CD8-positive, alpha-beta memory T cell (primary cell): ENCODE measurements at regions not wholly inside any gene's neighbourhood (a gene's known extent, or its start where the extent isn't known, plus 50 kb on each side); places are given as distances from the start of the nearest gene placed in this dataset.
"Not testable (repeated sequence)": the region's sequence is repeated elsewhere in the genome, so short reads cannot be mapped to it uniquely, and the experiment has no call there.

ENCODE experiments used
- CTCF ChIA-PET: fragments of 350-600 bp; sonication (Branson Sonifier 250); formaldehyde crosslinking; loops from one replicate; lab custom pipeline; 2021; ENCODE audit warnings: antibody characterized with exemption; lab: Charles Lee
- POLR2A ChIA-PET: fragments of 350-600 bp; sonication (Branson Sonifier 250); formaldehyde crosslinking; loops from one replicate; lab custom pipeline; 2021; ENCODE audit warnings: antibody characterized with exemption; lab: Charles Lee
- DNase-seq, 5 donors: peaks; one replicate each; pipeline versions ENCODE4 v3.0.0 to v3.0.0-alpha.2; 2020 to 2022; ENCODE audit warnings: mixed read lengths in 1 of 5
- H3K27ac ChIP-seq: one replicate; pipeline ENCODE4 v1.7.0; 2013; ENCODE audit warnings: low read depth, mild to moderate bottlenecking, low read length, moderate library complexity
- H3K27me3 ChIP-seq: 2 replicates; pipeline ENCODE4 v1.7.0; 2013; ENCODE audit warnings: low read length, mild to moderate bottlenecking; ENCODE audit not compliant: insufficient read depth, poor library complexity, severe bottlenecking
- H3K36me3 ChIP-seq: 2 replicates; pipeline ENCODE4 v1.7.0; 2013; ENCODE audit warnings: mild to moderate bottlenecking, low read length, moderate library complexity; ENCODE audit not compliant: insufficient read depth
- H3K4me1 ChIP-seq: 2 replicates; pipeline ENCODE4 v1.7.0; 2013; ENCODE audit warnings: mild to moderate bottlenecking, low read length, moderate library complexity; ENCODE audit not compliant: insufficient read depth
- H3K4me3 ChIP-seq: 2 replicates; pipeline ENCODE4 v1.7.0; 2013; ENCODE audit warnings: mild to moderate bottlenecking, low read length
- H3K9me3 ChIP-seq: 2 replicates; pipeline ENCODE4 v1.7.0; 2013; ENCODE audit warnings: mild to moderate bottlenecking, low read length
- H3K27ac Mint-ChIP-seq, 8 donors: one replicate each; pipeline ENCODE4 v1.8.0; 2020 to 2021; ENCODE audit warnings: mixed read lengths in 8 of 8, mild to moderate bottlenecking in 6 of 8, inconsistent platforms in 3 of 8, moderate library complexity in 3 of 8
- H3K27me3 Mint-ChIP-seq, 2 donors: one replicate each; pipeline ENCODE4 v1.8.0; 2020 to 2021; ENCODE audit warnings: mixed read lengths in 2 of 2, mild to moderate bottlenecking in 1 of 2, moderate library complexity in 1 of 2
- H3K36me3 Mint-ChIP-seq, 3 donors: one replicate each; pipeline ENCODE4 v1.8.0; 2020 to 2021; ENCODE audit warnings: mixed read lengths in 3 of 3, inconsistent platforms in 1 of 3, mild to moderate bottlenecking in 1 of 3
- H3K4me1 Mint-ChIP-seq, 3 donors: one replicate each; pipeline ENCODE4 v1.8.0; 2020 to 2021; ENCODE audit warnings: mixed read lengths in 3 of 3, inconsistent platforms in 1 of 3, mild to moderate bottlenecking in 1 of 3
- H3K4me3 Mint-ChIP-seq, 7 donors: one replicate each; pipeline ENCODE4 v1.8.0; 2020 to 2021; ENCODE audit warnings: mixed read lengths in 7 of 7, mild to moderate bottlenecking in 6 of 7, moderate library complexity in 4 of 7, inconsistent platforms in 2 of 7
- H3K9me3 Mint-ChIP-seq, 5 donors: one replicate each; pipeline ENCODE4 v1.8.0; 2020 to 2022; ENCODE audit warnings: mixed read lengths in 5 of 5, mild to moderate bottlenecking in 3 of 5, moderate library complexity in 2 of 5, inconsistent platforms in 1 of 5

DNA sequence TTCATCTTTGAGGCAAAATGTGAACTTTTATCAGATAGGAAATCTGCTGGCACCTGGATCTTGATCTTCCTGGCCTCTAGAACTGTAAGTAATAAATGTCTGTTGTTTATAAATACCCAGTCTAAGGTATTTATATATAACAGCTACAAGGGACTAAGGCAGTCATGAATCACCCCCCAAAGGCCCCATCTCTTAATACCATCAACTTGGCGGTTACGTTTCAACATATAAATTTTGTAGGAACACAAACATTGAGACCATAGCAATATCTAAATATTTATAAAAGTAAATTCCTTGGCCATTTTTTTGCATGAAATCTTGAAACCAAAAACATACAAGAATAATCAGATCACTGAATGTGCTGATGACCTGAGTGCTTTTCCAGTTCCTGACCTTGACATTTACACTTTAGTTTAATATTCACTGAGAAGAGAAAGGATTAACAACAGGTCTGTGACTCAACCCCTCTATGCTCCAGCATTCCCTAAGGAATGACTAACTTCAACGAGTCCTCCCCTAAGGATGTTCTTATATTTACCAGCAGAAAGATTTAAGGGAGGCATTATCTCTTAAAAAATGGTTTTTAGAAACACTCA, 1438.5 kb upstream of the CELF2 start:
- H3K9me3 Mint-ChIP-seq = peaks cover 0 to 10% (median 2%) of the 10 kb centered on the region in 5 donors
- no peak for DNase-seq
- H3K27me3 ChIP-seq = no peaks in the 10 kb centered on the region
- H3K36me3 ChIP-seq = no peaks in the 10 kb centered on the region
- H3K4me3 Mint-ChIP-seq = no peak overlapping the region
- H3K4me1 ChIP-seq = no peaks in the 10 kb centered on the region
- H3K27ac ChIP-seq = no peak overlapping the region
- H3K9me3 ChIP-seq = no peaks in the 10 kb centered on the region
- H3K27ac Mint-ChIP-seq = no peak overlapping the region
- ChIA-PET CTCF (no interaction called here), POLR2A (no interaction called here)
- H3K27me3 Mint-ChIP-seq = no peaks in the 10 kb centered on the region
- H3K4me1 Mint-ChIP-seq = no peaks in the 10 kb centered on the region
- no peak overlapping the region for H3K4me3 ChIP-seq
- H3K36me3 Mint-ChIP-seq = no peaks in the 10 kb centered on the region

DNA sequence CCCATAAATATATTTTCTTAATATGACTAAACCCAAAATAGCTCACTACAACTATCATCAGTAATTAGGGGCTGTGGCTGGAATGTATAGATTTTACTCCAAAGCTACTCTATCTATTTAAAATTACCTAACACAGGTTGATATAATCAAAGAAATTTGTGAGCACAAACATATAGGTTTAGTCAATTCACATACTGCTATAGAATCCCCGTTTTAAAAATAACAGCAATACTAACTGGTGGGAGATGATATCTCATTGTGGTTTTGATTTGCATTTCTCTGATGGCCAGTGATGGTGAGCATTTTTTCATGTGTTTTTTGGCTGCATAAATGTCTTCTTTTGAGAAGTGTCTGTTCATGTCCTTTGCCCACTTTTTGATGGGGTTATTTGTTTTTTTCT, 1434.9 kb upstream of the CELF2 start:
- peaks cover 0 to 14% (median 2%) of the 10 kb centered on the region in 5 donors for H3K9me3 Mint-ChIP-seq
- H3K27ac Mint-ChIP-seq, H3K27ac ChIP-seq, DNase-seq, H3K9me3 ChIP-seq, H3K36me3 Mint-ChIP-seq, CTCF ChIA-PET, H3K27me3 Mint-ChIP-seq, POLR2A ChIA-PET, H3K36me3 ChIP-seq, H3K4me1 Mint-ChIP-seq, H3K4me1 ChIP-seq, H3K27me3 ChIP-seq, H3K4me3 ChIP-seq, H3K4me3 Mint-ChIP-seq: not testable (repeated sequence)

DNA sequence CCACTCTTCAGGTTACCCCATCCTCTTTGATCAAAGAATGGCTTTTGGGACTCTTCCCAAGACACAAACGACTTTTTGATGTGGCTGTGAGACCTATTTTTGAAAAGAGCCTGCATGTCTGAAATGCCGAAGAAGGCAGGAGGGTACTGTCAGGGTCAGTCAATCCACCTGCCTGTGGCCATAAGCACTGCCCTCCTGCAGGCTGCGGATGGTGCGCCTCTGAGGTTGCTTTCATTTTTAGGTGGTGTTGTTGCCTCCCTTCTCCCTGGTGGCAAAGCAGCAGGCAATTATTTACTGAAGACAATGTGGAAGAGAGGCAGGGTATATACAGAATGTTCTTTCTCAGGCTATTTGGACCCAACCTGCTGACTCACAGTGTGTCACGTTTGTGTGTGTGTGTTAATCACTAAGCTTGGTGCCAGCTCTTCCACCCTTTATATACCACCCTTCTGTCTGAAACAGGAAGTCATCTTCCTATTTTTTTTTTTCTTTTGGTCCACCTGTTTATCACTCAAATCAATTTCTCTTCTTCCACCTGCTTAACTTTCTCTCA, 1421.2 kb upstream of the CELF2 start:
- CTCF ChIA-PET = no interaction called here
- Histone ChIP-seq H3K36me3 (no peaks in the 10 kb centered on the region), H3K9me3 (no peaks in the 10 kb centered on the region), H3K4me3 (no peak overlapping the region), H3K4me1 (no peaks in the 10 kb centered on the region), H3K27ac (no peak overlapping the region), H3K27me3 (no peaks in the 10 kb centered on the region)
- H3K4me1 Mint-ChIP-seq = no peaks in the 10 kb centered on the region
- H3K27me3 Mint-ChIP-seq = no peaks in the 10 kb centered on the region
- no peak overlapping the region for H3K4me3 Mint-ChIP-seq
- POLR2A ChIA-PET = no interaction called here
- peaks cover 0 to 5% (median 0%) of the 10 kb centered on the region in 5 donors for H3K9me3 Mint-ChIP-seq
- H3K27ac Mint-ChIP-seq = no peak overlapping the region
- H3K36me3 Mint-ChIP-seq = no peaks in the 10 kb centered on the region
- no peak for DNase-seq

DNA sequence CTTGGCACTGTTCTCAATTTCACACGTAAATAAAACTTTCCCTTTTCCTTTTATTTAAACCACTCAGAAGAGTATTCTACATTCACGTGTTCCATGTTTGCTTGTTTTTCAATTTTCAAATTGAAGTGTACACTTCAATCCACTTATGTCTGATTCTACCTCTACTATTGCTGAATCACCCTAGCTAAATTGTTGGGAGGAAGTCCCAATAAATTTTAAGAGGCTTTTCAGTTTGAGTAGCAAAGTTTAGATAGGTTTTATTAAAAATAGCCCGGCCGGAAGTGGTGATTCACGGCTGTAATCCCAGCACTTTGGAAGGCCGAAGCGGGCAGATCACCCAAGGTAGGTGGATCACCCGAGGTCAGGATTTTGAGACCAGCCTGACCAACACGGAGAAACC, 1414.7 kb upstream of the CELF2 start:
- Mint-ChIP-seq H3K9me3 (peaks cover 0 to 11% (median 2%) of the 10 kb centered on the region in 5 donors), H3K4me1 (no peaks in the 10 kb centered on the region), H3K4me3 (no peak overlapping the region), H3K27ac (no peak overlapping the region), H3K36me3 (no peaks in the 10 kb centered on the region), H3K27me3 (no peaks in the 10 kb centered on the region)
- H3K9me3 ChIP-seq = no peaks in the 10 kb centered on the region
- H3K27me3 ChIP-seq = no peaks in the 10 kb centered on the region
- DNase-seq = no peak
- H3K36me3 ChIP-seq = no peaks in the 10 kb centered on the region
- POLR2A ChIA-PET = no interaction called here
- CTCF ChIA-PET = no interaction called here
- no peak overlapping the region for H3K4me3 ChIP-seq
- H3K4me1 ChIP-seq = no peaks in the 10 kb centered on the region
- H3K27ac ChIP-seq = no peak overlapping the region

DNA sequence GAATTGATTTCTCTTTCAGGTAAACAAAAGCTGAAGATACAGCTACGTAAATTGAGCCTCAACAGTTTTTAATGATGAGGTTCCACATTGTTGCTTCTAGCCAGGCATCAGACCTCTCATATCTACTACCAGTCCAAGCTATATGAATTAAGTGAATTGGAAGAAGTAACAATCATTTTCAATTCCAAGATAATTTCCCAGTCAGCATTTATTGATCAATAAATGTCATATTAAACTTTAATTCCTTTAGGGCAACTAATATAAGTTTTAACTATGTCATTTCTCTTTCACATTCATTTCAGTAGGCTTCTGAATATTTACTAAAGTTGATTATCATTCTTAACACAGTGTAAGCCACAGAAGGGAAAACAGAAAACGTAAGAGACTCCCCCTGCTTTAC, 1413.7 kb upstream of the CELF2 start:
- Histone ChIP-seq H3K27ac (no peak overlapping the region), H3K4me1 (no peaks in the 10 kb centered on the region), H3K27me3 (no peaks in the 10 kb centered on the region), H3K4me3 (no peak overlapping the region), H3K9me3 (no peaks in the 10 kb centered on the region), H3K36me3 (no peaks in the 10 kb centered on the region)
- Mint-ChIP-seq H3K9me3 (peaks cover 0 to 11% (median 2%) of the 10 kb centered on the region in 5 donors), H3K4me1 (no peaks in the 10 kb centered on the region), H3K4me3 (no peak overlapping the region), H3K36me3 (no peaks in the 10 kb centered on the region), H3K27ac (no peak overlapping the region), H3K27me3 (no peaks in the 10 kb centered on the region)
- DNase-seq = no peak
- ChIA-PET POLR2A (no interaction called here), CTCF (no interaction called here)

DNA sequence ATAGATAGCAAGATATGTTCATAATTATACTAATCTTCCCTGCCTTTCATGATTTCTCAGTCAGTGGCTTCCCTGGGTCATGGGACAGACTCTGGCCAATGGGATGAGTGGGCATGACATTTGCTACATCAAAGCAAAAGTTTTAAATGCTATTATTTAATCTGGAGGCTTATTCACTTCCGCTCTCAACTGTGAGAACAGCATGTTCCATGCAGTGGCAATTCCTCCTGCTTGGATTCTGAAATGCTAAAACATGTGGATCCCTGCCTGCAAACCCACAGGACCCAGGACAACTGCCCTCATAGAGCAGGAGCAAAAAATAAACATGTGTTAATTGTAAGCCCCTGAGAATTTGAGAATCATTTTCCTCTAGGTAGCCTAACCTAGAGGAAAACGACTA, 1412.4 kb upstream of the CELF2 start:
- Histone ChIP-seq H3K36me3 (no peaks in the 10 kb centered on the region), H3K4me1 (no peaks in the 10 kb centered on the region), H3K27me3 (no peaks in the 10 kb centered on the region), H3K9me3 (no peaks in the 10 kb centered on the region), H3K4me3 (no peak overlapping the region), H3K27ac (no peak overlapping the region)
- H3K9me3 Mint-ChIP-seq = peaks cover 0 to 11% (median 2%) of the 10 kb centered on the region in 5 donors
- no peaks in the 10 kb centered on the region for H3K36me3 Mint-ChIP-seq
- H3K27ac Mint-ChIP-seq = no peak overlapping the region
- H3K4me3 Mint-ChIP-seq = no peak overlapping the region
- no peaks in the 10 kb centered on the region for H3K27me3 Mint-ChIP-seq
- no peak for DNase-seq
- ChIA-PET POLR2A (no interaction called here), CTCF (no interaction called here)
- H3K4me1 Mint-ChIP-seq = no peaks in the 10 kb centered on the region

DNA sequence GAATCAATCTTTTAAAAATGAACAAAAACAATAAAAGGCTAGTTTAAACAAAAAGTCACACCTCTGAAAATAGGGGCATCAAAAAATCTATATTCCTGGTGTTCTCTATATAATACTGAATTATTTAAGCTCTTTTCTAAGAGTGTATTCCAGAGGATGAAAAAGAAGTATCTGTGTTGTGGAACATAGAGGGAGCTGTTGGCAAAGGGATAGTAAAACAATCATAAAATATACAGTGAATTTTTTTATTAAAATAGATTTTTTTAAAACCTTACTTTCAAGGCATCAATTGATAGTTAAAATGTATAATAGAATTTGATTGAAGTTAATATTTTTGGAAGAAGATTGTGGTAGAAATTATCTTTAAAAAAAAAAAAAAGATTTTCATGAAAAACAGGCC, 1409.1 kb upstream of the CELF2 start:
- Histone ChIP-seq H3K36me3 (no peaks in the 10 kb centered on the region), H3K27me3 (no peaks in the 10 kb centered on the region), H3K4me1 (no peaks in the 10 kb centered on the region), H3K27ac (no peak overlapping the region), H3K9me3 (no peaks in the 10 kb centered on the region), H3K4me3 (no peak overlapping the region)
- Mint-ChIP-seq H3K9me3 (peaks cover 0 to 7% (median 2%) of the 10 kb centered on the region in 5 donors), H3K36me3 (no peaks in the 10 kb centered on the region), H3K4me1 (no peaks in the 10 kb centered on the region), H3K4me3 (no peak overlapping the region), H3K27ac (no peak overlapping the region), H3K27me3 (peaks cover 0 to 2% of the 10 kb centered on the region in 2 donors)
- POLR2A ChIA-PET = no interaction called here
- no peak for DNase-seq
- CTCF ChIA-PET = no interaction called here

DNA sequence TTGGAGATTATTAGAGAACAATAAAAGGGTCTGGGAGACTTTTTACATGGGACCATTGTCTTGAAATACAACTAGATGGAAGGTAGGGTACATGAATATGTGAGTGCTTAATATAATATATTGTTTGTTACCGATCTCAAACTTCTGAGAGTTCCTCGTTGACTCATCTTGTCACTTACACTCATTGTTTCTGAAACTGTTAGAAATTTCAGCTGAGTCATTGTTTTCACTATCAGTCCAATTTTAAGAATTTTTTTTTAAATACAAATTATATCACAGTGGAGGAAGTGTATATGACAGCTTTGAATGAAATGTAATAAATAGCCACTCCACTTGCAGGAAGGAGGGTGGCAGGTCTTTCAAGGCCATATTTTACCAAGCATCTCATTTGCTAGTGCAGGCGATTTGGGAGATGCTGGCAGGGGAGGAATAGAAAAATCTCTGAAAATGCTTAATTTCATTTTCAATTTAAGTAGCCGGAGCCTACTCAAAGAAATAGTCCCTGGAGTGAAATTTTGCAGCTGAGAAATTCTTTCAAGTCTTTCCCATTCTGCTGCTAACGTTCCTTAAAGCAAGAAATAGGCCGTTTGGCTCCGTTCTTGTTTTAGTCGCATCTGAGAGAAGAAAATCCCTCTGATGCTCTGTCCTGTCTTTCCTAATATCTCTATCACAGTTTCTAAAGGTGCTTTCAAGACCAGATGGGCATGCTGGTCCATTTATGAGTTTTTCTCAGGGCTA, 1404.2 kb upstream of the CELF2 start:
- Mint-ChIP-seq H3K4me3 (peak overlapping the region in 1 of 7 donors; percentile 36), H3K4me1 (no peaks in the 10 kb centered on the region), H3K36me3 (no peaks in the 10 kb centered on the region), H3K9me3 (peaks cover 0 to 18% (median 3%) of the 10 kb centered on the region in 5 donors), H3K27me3 (peaks cover 0 to 2% of the 10 kb centered on the region in 2 donors), H3K27ac (no peak overlapping the region)
- H3K36me3 ChIP-seq = no peaks in the 10 kb centered on the region
- H3K4me1 ChIP-seq = no peaks in the 10 kb centered on the region
- no peak for DNase-seq
- no peak overlapping the region for H3K4me3 ChIP-seq
- ChIA-PET POLR2A (no interaction called here), CTCF (no interaction called here)
- H3K9me3 ChIP-seq = no peaks in the 10 kb centered on the region
- no peak overlapping the region for H3K27ac ChIP-seq
- no peaks in the 10 kb centered on the region for H3K27me3 ChIP-seq
